ENCODE measurements at regions not wholly inside any gene's neighbourhood (a gene's known extent, or its start where the extent isn't known, plus 50 kb on each side); places are given as distances from the start of the nearest gene placed in this dataset.

GRCh38 chr2:236805800-236806531 is 236.3 kb downstream of the ACKR3 start:
- DNase-seq: no peak

GRCh38 chr2:236809716-236810115 is 240.1 kb downstream of the ACKR3 start:
- DNase-seq: no peak

GRCh38 chr2:236811062-236811656 is 241.5 kb downstream of the ACKR3 start:
- no peak for DNase-seq

- DNase-seq: no peak
Measured at GRCh38 chr2:236813766-236814165, 244.1 kb downstream of the ACKR3 start.

- DNase-seq: no peak
Measured at GRCh38 chr2:236814593-236814992, 245.0 kb downstream of the ACKR3 start.

- DNase-seq: no peak
Measured at GRCh38 chr2:236815746-236816145, 246.1 kb downstream of the ACKR3 start.

GRCh38 chr2:236816197-236817170 is 246.9 kb downstream of the ACKR3 start:
- DNase-seq: no peak

- DNase-seq: no peak
Measured at GRCh38 chr2:236818281-236819045, 248.8 kb downstream of the ACKR3 start.

GRCh38 chr2:236819275-236820002 is 249.8 kb downstream of the ACKR3 start:
- no peak for DNase-seq

- DNase-seq: no peak
Measured at GRCh38 chr2:236820763-236821344, 251.2 kb downstream of the ACKR3 start.

GRCh38 chr2:236823041-236823629 is 253.5 kb downstream of the ACKR3 start:
- DNase-seq: no peak

- no peak for DNase-seq
Measured at GRCh38 chr2:236823963-236824362, 254.3 kb downstream of the ACKR3 start.

- no peak for DNase-seq
Measured at GRCh38 chr2:236824836-236825235, 255.2 kb downstream of the ACKR3 start.

- DNase-seq: no peak
Measured at GRCh38 chr2:236825989-236826510, 256.4 kb downstream of the ACKR3 start.

- no peak for DNase-seq
Measured at GRCh38 chr2:236826606-236827156, 257.1 kb downstream of the ACKR3 start.

- no peak for DNase-seq
Measured at GRCh38 chr2:236827997-236828396, 257.7 kb upstream of the COPS8 start.

GRCh38 chr2:236828820-236829219 is 256.9 kb upstream of the COPS8 start:
- DNase-seq: no peak

- DNase-seq: no peak
Measured at GRCh38 chr2:236830926-236831325, 254.8 kb upstream of the COPS8 start.

- no peak for DNase-seq
Measured at GRCh38 chr2:236831698-236832097, 254.0 kb upstream of the COPS8 start.

GRCh38 chr2:236833501-236834073 is 252.1 kb upstream of the COPS8 start:
- no peak for DNase-seq

Measured in stimulated activated CD4-positive, alpha-beta T cell treated with anti-CD3 and anti-CD28 coated beads, Interleukin-4, amount 100 ng/mL, for 4 hours (primary cell).